IgD-negative memory B cell (primary cell): ENCODE measurements at regions not wholly inside any gene's neighbourhood (a gene's known extent, or its start where the extent isn't known, plus 50 kb on each side); places are given as distances from the start of the nearest gene placed in this dataset.
"Not testable (repeated sequence)": the region's sequence is repeated elsewhere in the genome, so short reads cannot be mapped to it uniquely, and the experiment has no call there.

Experiments used
- H3K27ac Mint-ChIP-seq, 3 donors: one replicate each; pipeline ENCODE4 v1.8.0; 2020 to 2022; ENCODE audit warnings: mild to moderate bottlenecking in 3 of 3, mixed read lengths in 3 of 3, moderate library complexity in 1 of 3
- H3K27me3 Mint-ChIP-seq: one replicate; pipeline ENCODE4 v1.8.0; 2021; ENCODE audit warnings: mixed read lengths
- H3K36me3 Mint-ChIP-seq: one replicate; pipeline ENCODE4 v1.8.0; 2020; ENCODE audit warnings: mild to moderate bottlenecking, mixed read lengths
- H3K4me1 Mint-ChIP-seq, 3 donors: one replicate each; pipeline ENCODE4 v1.8.0; 2020 to 2022; ENCODE audit warnings: mixed read lengths in 3 of 3, mild to moderate bottlenecking in 1 of 3
- H3K4me3 Mint-ChIP-seq, 4 donors: one replicate each; pipeline ENCODE4 v1.8.0; 2020 to 2022; ENCODE audit warnings: mild to moderate bottlenecking in 4 of 4, mixed read lengths in 4 of 4, moderate library complexity in 3 of 4
- H3K9me3 Mint-ChIP-seq, 3 donors: one replicate each; pipeline ENCODE4 v1.8.0; 2020 to 2021; ENCODE audit warnings: mixed read lengths in 3 of 3, mild to moderate bottlenecking in 1 of 3

GRCh38 chr9:42386477-42386876 lies 203.0 kb downstream of the SPATA31A6 start:
- Mint-ChIP-seq H3K9me3 (peaks cover 0 to 1% (median 0%) of the 10 kb centered on the region in 3 donors), H3K27ac (no peak overlapping the region), H3K4me1 (peaks cover 0 to 1% (median 0%) of the 10 kb centered on the region in 3 donors), H3K4me3 (no peak overlapping the region), H3K36me3 (no peaks in the 10 kb centered on the region), H3K27me3 (no peaks in the 10 kb centered on the region)

DNA sequence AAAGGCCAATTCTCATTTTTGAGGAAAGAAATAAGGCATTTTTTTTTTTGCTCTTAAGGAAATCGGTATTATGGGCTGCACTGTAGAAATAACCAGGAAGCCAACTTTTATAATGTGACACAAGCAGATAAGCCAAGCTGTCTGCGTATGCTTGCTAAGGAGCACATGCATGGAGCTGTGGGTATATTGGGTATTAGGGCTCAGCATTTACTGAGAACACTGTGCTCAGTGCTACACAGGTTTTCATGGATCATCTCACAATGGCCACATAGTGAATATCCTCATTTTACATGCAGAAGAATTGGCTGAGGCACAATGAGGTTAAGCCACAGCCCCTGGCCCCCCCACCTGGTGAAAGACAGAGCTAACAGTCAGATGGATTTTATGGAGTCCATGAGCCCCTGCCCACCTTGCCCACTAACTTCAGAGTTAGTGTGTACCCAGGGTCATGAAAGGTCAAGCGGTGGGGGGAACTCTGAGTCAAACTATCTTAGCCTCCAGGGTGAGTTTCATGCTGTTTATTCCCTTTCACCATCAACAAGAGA lies 204.8 kb downstream of the SPATA31A6 start:
- Mint-ChIP-seq H3K4me3 (no peak overlapping the region), H3K27ac (no peak overlapping the region), H3K4me1 (peaks cover 0 to 1% (median 0%) of the 10 kb centered on the region in 3 donors), H3K36me3 (no peaks in the 10 kb centered on the region), H3K27me3 (no peaks in the 10 kb centered on the region), H3K9me3 (peaks cover 0 to 1% (median 0%) of the 10 kb centered on the region in 3 donors)

- Mint-ChIP-seq H3K27ac (no peak overlapping the region), H3K4me3 (no peak overlapping the region), H3K27me3 (no peaks in the 10 kb centered on the region), H3K4me1 (peaks cover 0 to 1% (median 0%) of the 10 kb centered on the region in 3 donors), H3K36me3 (no peaks in the 10 kb centered on the region), H3K9me3 (peaks cover 0 to 1% (median 0%) of the 10 kb centered on the region in 3 donors)
Observed at GRCh38 chr9:42388846-42389245, 205.4 kb downstream of the SPATA31A6 start.

DNA sequence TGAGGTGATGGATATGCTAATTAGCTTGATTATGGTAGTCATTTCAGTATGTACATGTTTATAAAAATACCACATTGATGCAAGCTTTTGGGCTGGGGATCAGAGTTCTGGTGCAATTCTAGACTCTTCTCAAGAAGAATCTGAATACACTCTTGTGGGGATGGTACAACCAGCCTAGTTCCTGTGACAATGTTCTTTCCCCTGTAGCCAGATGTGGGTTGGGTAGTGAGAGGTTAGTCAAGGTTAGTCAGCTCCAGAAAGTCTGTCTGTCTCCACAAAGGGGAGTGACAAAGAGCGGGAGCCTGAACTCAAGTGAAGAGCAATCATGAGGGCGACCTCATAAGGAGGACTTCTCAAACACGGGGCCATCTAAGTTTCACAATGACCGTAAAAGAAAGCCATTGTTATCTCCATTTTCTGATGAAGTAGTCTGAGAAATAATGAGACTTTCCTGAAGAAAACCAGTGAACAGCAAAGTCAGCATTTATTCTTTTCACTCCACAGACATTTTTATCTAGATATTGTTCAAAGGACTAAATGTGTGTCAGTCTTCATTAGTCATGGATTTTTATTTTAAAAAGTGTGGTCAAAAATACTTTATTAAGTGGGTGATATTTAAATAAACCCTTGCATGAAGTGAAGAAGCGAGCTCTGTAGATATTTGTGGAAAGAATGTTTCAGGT lies 209.5 kb downstream of the SPATA31A6 start:
- H3K27me3 Mint-ChIP-seq, H3K4me1 Mint-ChIP-seq, H3K9me3 Mint-ChIP-seq, H3K4me3 Mint-ChIP-seq, H3K27ac Mint-ChIP-seq, H3K36me3 Mint-ChIP-seq: not testable (repeated sequence)

DNA sequence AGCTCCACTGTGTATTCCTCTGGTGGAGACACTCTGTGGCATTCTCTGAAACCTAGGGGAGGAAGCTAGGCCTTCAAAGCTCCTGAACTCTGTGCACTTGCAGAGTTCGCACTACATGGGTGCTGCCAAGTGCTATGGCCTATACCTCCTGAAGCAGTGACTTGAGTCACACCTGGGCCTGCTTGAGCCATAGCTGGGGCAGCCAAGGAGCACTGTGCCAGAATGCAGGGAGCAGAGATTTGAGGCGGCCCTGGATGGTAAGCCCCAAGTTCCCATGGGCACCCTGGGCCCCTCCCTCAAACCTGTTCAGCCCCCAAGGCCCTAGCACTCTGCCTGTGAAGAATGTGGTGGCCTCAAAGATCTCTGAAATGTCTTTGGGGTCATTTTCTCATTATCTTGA lies 212.9 kb downstream of the SPATA31A6 start:
- Mint-ChIP-seq H3K9me3 (no peaks in the 10 kb centered on the region), H3K27me3 (no peaks in the 10 kb centered on the region), H3K36me3 (peaks cover 3% of the 10 kb centered on the region), H3K4me1 (peaks cover 0 to 3% (median 2%) of the 10 kb centered on the region in 3 donors), H3K4me3 (no peak overlapping the region), H3K27ac (no peak overlapping the region)

DNA sequence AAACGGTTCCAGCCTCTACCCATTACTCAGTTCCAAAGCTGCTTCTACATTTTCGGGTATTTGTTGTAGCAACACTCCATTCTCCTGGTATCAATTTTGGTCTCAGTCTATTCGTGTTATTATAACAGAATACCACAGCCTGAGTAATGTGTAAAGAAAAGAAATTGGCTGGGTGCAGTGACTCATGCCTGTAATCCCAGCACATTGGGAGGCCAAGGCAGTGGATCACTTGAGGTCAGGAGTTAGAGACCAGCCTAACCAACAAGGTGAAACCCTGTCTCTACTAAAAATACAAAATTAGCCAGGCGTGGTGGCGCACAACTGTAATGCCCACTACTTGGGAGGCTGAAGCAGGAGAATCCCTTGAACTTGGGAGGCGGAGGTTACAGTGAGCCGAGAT lies 213.9 kb downstream of the SPATA31A6 start:
- not testable (repeated sequence) for H3K4me3 Mint-ChIP-seq, H3K9me3 Mint-ChIP-seq, H3K27ac Mint-ChIP-seq, H3K27me3 Mint-ChIP-seq, H3K4me1 Mint-ChIP-seq, H3K36me3 Mint-ChIP-seq

DNA sequence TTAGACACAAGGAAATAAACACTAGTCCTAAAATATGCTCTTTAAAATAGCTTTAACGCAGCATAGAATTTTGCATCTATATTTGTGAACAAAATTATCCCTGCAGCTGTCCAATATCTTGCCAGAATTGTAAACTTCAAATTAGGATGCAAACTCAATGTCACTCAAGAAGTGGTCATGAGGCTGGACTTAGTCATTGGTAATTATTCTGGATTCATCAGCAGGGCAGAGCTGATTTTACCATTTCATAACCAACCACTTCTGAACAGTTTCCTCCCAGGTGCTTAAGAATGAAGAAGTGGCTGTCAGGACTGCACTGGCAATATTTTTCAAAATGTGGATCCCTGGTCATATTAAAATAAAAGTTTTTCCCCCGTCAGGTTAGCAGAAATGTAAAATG lies 219.5 kb downstream of the SPATA31A6 start:
- H3K9me3 Mint-ChIP-seq, H3K36me3 Mint-ChIP-seq, H3K27ac Mint-ChIP-seq, H3K27me3 Mint-ChIP-seq, H3K4me1 Mint-ChIP-seq, H3K4me3 Mint-ChIP-seq: not testable (repeated sequence)

DNA sequence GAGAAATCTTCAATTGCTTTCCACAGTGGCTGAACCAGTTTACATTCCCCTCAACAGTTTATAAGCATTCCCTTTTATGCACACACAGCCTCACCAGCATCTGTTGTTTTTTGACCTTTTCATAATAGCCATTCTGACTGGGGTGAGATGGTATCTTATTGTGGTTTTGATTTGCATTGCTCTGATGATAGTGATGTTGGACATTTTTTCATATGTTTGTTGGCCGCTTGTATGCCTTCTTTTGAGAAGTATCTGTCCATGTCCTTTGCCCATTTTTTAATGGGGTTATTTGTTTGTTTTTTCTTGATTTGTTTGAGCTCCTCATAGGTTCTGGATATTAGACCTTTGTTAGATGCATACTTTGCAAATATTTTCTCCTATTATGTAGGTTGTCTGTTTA lies 226.1 kb downstream of the SPATA31A6 start:
- not testable (repeated sequence) for H3K27ac Mint-ChIP-seq, H3K9me3 Mint-ChIP-seq, H3K27me3 Mint-ChIP-seq, H3K4me1 Mint-ChIP-seq, H3K36me3 Mint-ChIP-seq, H3K4me3 Mint-ChIP-seq

- not testable (repeated sequence) for H3K27ac Mint-ChIP-seq, H3K9me3 Mint-ChIP-seq, H3K27me3 Mint-ChIP-seq, H3K4me1 Mint-ChIP-seq, H3K4me3 Mint-ChIP-seq, H3K36me3 Mint-ChIP-seq
Observed at GRCh38 chr9:42412354-42412753, 228.9 kb downstream of the SPATA31A6 start.

- not testable (repeated sequence) for H3K4me1 Mint-ChIP-seq, H3K9me3 Mint-ChIP-seq, H3K27ac Mint-ChIP-seq, H3K36me3 Mint-ChIP-seq, H3K4me3 Mint-ChIP-seq, H3K27me3 Mint-ChIP-seq
Observed at GRCh38 chr9:42414865-42415264, 231.4 kb downstream of the SPATA31A6 start.

- H3K4me3 Mint-ChIP-seq, H3K27me3 Mint-ChIP-seq, H3K27ac Mint-ChIP-seq, H3K36me3 Mint-ChIP-seq, H3K9me3 Mint-ChIP-seq: not testable (repeated sequence)
- peaks cover 9 to 24% (median 18%) of the 10 kb centered on the region in 3 donors for H3K4me1 Mint-ChIP-seq
Observed at GRCh38 chr9:42419652-42420051, 236.2 kb downstream of the SPATA31A6 start.

DNA sequence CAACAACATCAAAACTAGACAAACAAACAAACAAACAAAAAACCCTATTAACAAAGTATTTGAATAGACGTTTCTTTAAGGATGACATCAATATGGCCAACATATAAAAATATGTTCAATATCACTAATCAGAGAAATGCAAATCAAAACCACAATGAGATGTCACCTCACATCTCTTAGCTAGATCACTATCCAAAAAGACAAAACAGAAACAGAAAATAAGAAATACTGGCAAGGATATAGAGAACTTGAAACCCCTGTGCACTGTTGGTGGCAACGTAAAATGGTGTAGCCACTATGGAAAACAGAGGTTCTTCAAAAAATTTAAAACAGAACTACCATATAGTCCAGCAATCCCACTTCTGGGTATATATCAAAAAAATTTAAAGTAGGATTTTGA lies 236.9 kb downstream of the SPATA31A6 start:
- H3K27ac Mint-ChIP-seq = peak overlapping the region in 2 of 3 donors; percentile 11 to 21
- not testable (repeated sequence) for H3K27me3 Mint-ChIP-seq, H3K9me3 Mint-ChIP-seq, H3K36me3 Mint-ChIP-seq
- H3K4me3 Mint-ChIP-seq = peak overlapping the region in 2 of 4 donors; percentile 8 to 33
- H3K4me1 Mint-ChIP-seq = peaks cover 9 to 24% (median 18%) of the 10 kb centered on the region in 3 donors

DNA sequence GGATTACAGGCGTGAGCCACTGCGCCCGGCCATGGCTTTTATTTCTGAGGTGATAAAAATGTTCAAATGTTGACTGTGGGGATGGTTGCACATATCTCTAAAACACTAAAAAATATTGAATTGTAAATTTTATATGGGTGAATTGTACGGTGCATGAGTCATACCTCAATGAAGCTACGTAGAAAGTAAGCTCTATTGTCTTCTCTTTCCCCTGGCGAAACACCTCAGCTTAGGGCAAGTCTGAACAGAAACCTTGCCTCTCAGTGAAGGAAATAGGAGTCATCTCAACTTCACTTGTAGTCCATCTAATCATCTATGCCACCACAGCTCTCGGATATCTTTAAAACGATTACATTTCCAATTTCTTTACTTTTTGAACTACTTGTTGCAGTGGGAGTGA lies 238.2 kb downstream of the SPATA31A6 start:
- not testable (repeated sequence) for H3K27me3 Mint-ChIP-seq, H3K9me3 Mint-ChIP-seq, H3K27ac Mint-ChIP-seq, H3K36me3 Mint-ChIP-seq
- peaks cover 9 to 24% (median 18%) of the 10 kb centered on the region in 3 donors for H3K4me1 Mint-ChIP-seq
- peak overlapping the region in 1 of 4 donors; percentile 75 for H3K4me3 Mint-ChIP-seq

- H3K36me3 Mint-ChIP-seq, H3K9me3 Mint-ChIP-seq, H3K27me3 Mint-ChIP-seq: not testable (repeated sequence)
- Mint-ChIP-seq H3K4me1 (peaks cover 26 to 38% (median 34%) of the 10 kb centered on the region in 3 donors), H3K4me3 (peak overlapping the region in 3 of 4 donors; percentile 78 to 86 (median 85)), H3K27ac (peak overlapping the region; percentile 62 to 83 (median 80))
Observed at GRCh38 chr9:42430674-42431615, 247.5 kb downstream of the SPATA31A6 start.

- peak overlapping the region in 2 of 3 donors; percentile 42 to 83 for H3K27ac Mint-ChIP-seq
- peaks cover 26 to 40% (median 38%) of the 10 kb centered on the region in 3 donors for H3K4me1 Mint-ChIP-seq
- H3K9me3 Mint-ChIP-seq, H3K36me3 Mint-ChIP-seq, H3K27me3 Mint-ChIP-seq: not testable (repeated sequence)
- H3K4me3 Mint-ChIP-seq = peak overlapping the region in 3 of 4 donors; percentile 41 to 86 (median 85)
Observed at GRCh38 chr9:42431616-42432010, 248.2 kb downstream of the SPATA31A6 start.
